B cell (primary cell): ENCODE measurements at regions not wholly inside any gene's neighbourhood (a gene's known extent, or its start where the extent isn't known, plus 50 kb on each side); places are given as distances from the start of the nearest gene placed in this dataset.

Experiments
- ATAC-seq: fragments of 200-7000 bp; cut with Tn5 transposase; one replicate; pipeline ENCODE4 v1.10.0; 2021; ENCODE audit warnings: low read depth, mild to moderate bottlenecking, moderate number of reproducible peaks, moderate library complexity
- CTCF ChIA-PET: fragments of 350-600 bp; sonication (Branson Sonifier 250); formaldehyde crosslinking; loops from one replicate; lab custom pipeline; 2021; ENCODE audit warnings: antibody characterized with exemption, inconsistent platforms; lab: Charles Lee
- POLR2A ChIA-PET: fragments of 350-600 bp; sonication (Branson Sonifier 250); formaldehyde crosslinking; loops from one replicate; lab custom pipeline; 2021; ENCODE audit warnings: antibody characterized with exemption; lab: Charles Lee
- DNase-seq: peaks from one replicate; pipeline ENCODE4 v3.0.0; 2013
- H2AFZ ChIP-seq: 2 replicates; pipeline ENCODE4 v1.6.1; 2012; ENCODE audit warnings: mild to moderate bottlenecking, low read depth, low read length; ENCODE audit not compliant: insufficient read depth, poor library complexity, severe bottlenecking
- H3K27ac ChIP-seq, 2 donors: 1 replicate in 1 of 2; 2 replicates in 1 of 2; pipeline ENCODE4 v1.5.1; 2012 to 2013; ENCODE audit warnings: low read length in 2 of 2, mild to moderate bottlenecking in 2 of 2, moderate library complexity in 1 of 2
- H3K27me3 ChIP-seq, 4 experiments: fragments of 200-600 bp in 1 of 4; sonication (generic) in 1 of 4; replicated peaks in 1 of 4; 1 replicate in 2 of 4; 2 replicates in 2 of 4; pipeline versions ENCODE4 v1.6.1 to v1.7.0; 2013 to 2016; ENCODE audit warnings: low read length in 3 of 4, mild to moderate bottlenecking in 2 of 4, mixed read lengths in 1 of 4, moderate library complexity in 1 of 4; ENCODE audit not compliant: insufficient read depth in 4 of 4, control insufficient read depth in 3 of 4; ENCODE audit errors: control extremely low read depth in 1 of 4
- H3K36me3 ChIP-seq, 2 experiments: replicated peaks in 1 of 2; 1 replicate in 1 of 2; 2 replicates in 1 of 2; pipeline versions ENCODE4 v1.6.1 to v1.7.1; 2013; ENCODE audit warnings: low read length in 1 of 2; ENCODE audit not compliant: insufficient read depth in 2 of 2, control insufficient read depth in 1 of 2; ENCODE audit errors: control extremely low read depth in 1 of 2, extremely low read depth in 1 of 2
- H3K4me1 ChIP-seq, 2 donors: fragments of 200-600 bp in 1 of 2; sonication (generic) in 1 of 2; 1 replicate in 1 of 2; 2 replicates in 1 of 2; pipeline versions ENCODE4 v1.5.1 to v1.6.1; 2013 to 2017; ENCODE audit warnings: low read length in 2 of 2; ENCODE audit not compliant: control insufficient read depth in 2 of 2, insufficient read depth in 2 of 2
- H3K4me2 ChIP-seq: replicated peaks from 2 replicates; pipeline ENCODE3; 2012; ENCODE audit warnings: mild to moderate bottlenecking, low read depth, low read length; ENCODE audit not compliant: poor library complexity, severe bottlenecking
- H3K4me3 ChIP-seq, 5 experiments: fragments of 200-600 bp in 1 of 5; sonication (generic) in 1 of 5; 1 replicate in 3 of 5; 2 replicates in 2 of 5; pipeline versions ENCODE4 v1.5.1 to v1.7.0; 2011 to 2016; ENCODE audit warnings: low read length in 4 of 5, mild to moderate bottlenecking in 4 of 5, low read depth in 2 of 5, control low read depth in 1 of 5, moderate library complexity in 1 of 5; ENCODE audit not compliant: insufficient read depth in 1 of 5; ENCODE audit errors: control extremely low read depth in 1 of 5, extremely low read depth in 1 of 5
- H3K79me2 ChIP-seq: fragments of 200-600 bp; sonication (generic); one replicate; pipeline ENCODE4 v1.6.0; 2016; ENCODE audit warnings: low read length; ENCODE audit not compliant: control insufficient read depth, insufficient read depth
- H3K9ac ChIP-seq: fragments of 200-600 bp; sonication (generic); 2 replicates; pipeline ENCODE4 v1.6.1; 2017; ENCODE audit warnings: mild to moderate bottlenecking, low read length, moderate library complexity
- H3K9me3 ChIP-seq, 3 donors: one replicate each; pipeline versions ENCODE4 v1.6.1 to v1.7.1; 2013; ENCODE audit warnings: low read length in 2 of 3; ENCODE audit not compliant: control insufficient read depth in 2 of 3, insufficient read depth in 1 of 3; ENCODE audit errors: control extremely low read depth in 1 of 3
- H4K20me1 ChIP-seq: 2 replicates; pipeline ENCODE4 v1.6.0; 2012; ENCODE audit warnings: mild to moderate bottlenecking, low read length; ENCODE audit not compliant: insufficient read depth, control insufficient read depth, poor library complexity, severe bottlenecking
- H3K27ac Mint-ChIP-seq: one replicate; pipeline ENCODE4 v1.8.0; 2021; ENCODE audit warnings: mixed read lengths
- H3K27me3 Mint-ChIP-seq: one replicate; pipeline ENCODE4 v1.8.0; 2021; ENCODE audit warnings: mixed read lengths
- H3K4me1 Mint-ChIP-seq: one replicate; pipeline ENCODE4 v1.8.0; 2021; ENCODE audit warnings: mixed read lengths
- H3K4me3 Mint-ChIP-seq: one replicate; pipeline ENCODE4 v1.8.0; 2021; ENCODE audit warnings: mixed read lengths
- H3K9me3 Mint-ChIP-seq: one replicate; pipeline ENCODE4 v1.8.0; 2022; ENCODE audit warnings: mixed read lengths; ENCODE audit not compliant: insufficient read depth
- EZH2 ChIP-seq: IDR thresholded peaks from 2 replicates; pipeline ENCODE4 v1.6.1; 2012; ENCODE audit warnings: borderline replicate concordance, low read depth, mild to moderate bottlenecking, moderate library complexity, low read length; ENCODE audit not compliant: insufficient read depth, poor library complexity, severe bottlenecking
- WGBS: methylation state at CpG from one replicate; pipeline ENCODE4 v1.1.5; 2013; ENCODE audit warnings: missing lambda C conversion rate; ENCODE audit not compliant: insufficient coverage; 5-methylcytosine and 5-hydroxymethylcytosine counted together
- intact Hi-C: fragments of 100-400 bp; cut with micrococcal nuclease; formaldehyde crosslinking; loops from one replicate; pipeline ENCODE4 v1.10.0; 2022
- TF ChIP-seq, protein P1 (sequence below): fragments of 200-600 bp; IDR thresholded peaks from one replicate; pipeline ENCODE4 v1.8.0; 2022; ENCODE audit warnings: antibody characterized with exemption, mild to moderate bottlenecking

- Histone ChIP-seq H3K79me2 (no peaks in the 10 kb centered on the region), H3K36me3 (no peaks in the 10 kb centered on the region), H3K9me3 (no peaks in the 10 kb centered on the region), H4K20me1 (no peaks in the 10 kb centered on the region), H3K4me3 (no peak overlapping the region), H3K4me1 (no peaks in the 10 kb centered on the region), H3K27me3 (no peaks in the 10 kb centered on the region), H2AFZ (no peak overlapping the region), H3K9ac (no peak overlapping the region), H3K27ac (no peak overlapping the region), H3K4me2 (no peak overlapping the region)
- H3K27me3 Mint-ChIP-seq = no peaks in the 10 kb centered on the region
- no peak for ATAC-seq
- no peak for DNase-seq
- peaks cover 3% of the 10 kb centered on the region for H3K4me1 Mint-ChIP-seq
- CTCF ChIA-PET = no interaction called here
- WGBS = 86% methylated on average over 2 of the region's 3 CpGs
- no peak overlapping the region for H3K27ac Mint-ChIP-seq
- no peak overlapping the region for H3K4me3 Mint-ChIP-seq
- no peak for TF ChIP-seq EZH2
- TF ChIP-seq, protein P1, sequence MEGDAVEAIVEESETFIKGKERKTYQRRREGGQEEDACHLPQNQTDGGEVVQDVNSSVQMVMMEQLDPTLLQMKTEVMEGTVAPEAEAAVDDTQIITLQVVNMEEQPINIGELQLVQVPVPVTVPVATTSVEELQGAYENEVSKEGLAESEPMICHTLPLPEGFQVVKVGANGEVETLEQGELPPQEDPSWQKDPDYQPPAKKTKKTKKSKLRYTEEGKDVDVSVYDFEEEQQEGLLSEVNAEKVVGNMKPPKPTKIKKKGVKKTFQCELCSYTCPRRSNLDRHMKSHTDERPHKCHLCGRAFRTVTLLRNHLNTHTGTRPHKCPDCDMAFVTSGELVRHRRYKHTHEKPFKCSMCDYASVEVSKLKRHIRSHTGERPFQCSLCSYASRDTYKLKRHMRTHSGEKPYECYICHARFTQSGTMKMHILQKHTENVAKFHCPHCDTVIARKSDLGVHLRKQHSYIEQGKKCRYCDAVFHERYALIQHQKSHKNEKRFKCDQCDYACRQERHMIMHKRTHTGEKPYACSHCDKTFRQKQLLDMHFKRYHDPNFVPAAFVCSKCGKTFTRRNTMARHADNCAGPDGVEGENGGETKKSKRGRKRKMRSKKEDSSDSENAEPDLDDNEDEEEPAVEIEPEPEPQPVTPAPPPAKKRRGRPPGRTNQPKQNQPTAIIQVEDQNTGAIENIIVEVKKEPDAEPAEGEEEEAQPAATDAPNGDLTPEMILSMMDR = no peak
- POLR2A ChIA-PET = no interaction called here
- no peaks in the 10 kb centered on the region for H3K9me3 Mint-ChIP-seq
- intact Hi-C loops = no loop called here
These were observed 303.7 kb upstream of the PMFBP1 start for GRCh38 chr16:72475688-72476087.

- ATAC-seq (no peak), DNase-seq (no peak)
- Histone ChIP-seq H2AFZ (no peak overlapping the region), H3K9me3 (no peaks in the 10 kb centered on the region), H3K79me2 (no peaks in the 10 kb centered on the region), H3K36me3 (no peaks in the 10 kb centered on the region), H3K9ac (no peak overlapping the region), H3K27ac (no peak overlapping the region), H3K27me3 (no peaks in the 10 kb centered on the region), H4K20me1 (no peaks in the 10 kb centered on the region), H3K4me1 (no peaks in the 10 kb centered on the region), H3K4me3 (no peak overlapping the region), H3K4me2 (no peak overlapping the region)
- Mint-ChIP-seq H3K9me3 (no peaks in the 10 kb centered on the region), H3K4me1 (no peaks in the 10 kb centered on the region), H3K27me3 (no peaks in the 10 kb centered on the region), H3K4me3 (no peak overlapping the region), H3K27ac (no peak overlapping the region)
- TF ChIP-seq, protein P1 = no peak
- TF ChIP-seq EZH2 = no peak
- no CpG with 5 or more reads among the region's 2 CpGs for WGBS
- CTCF ChIA-PET = no interaction called here
- POLR2A ChIA-PET = no interaction called here
- intact Hi-C loops = no loop called here
These were observed 302.7 kb upstream of the PMFBP1 start for GRCh38 chr16:72474501-72475123.
